H9 (cell line): ENCODE measurements at regions not wholly inside any gene's neighbourhood (a gene's known extent, or its start where the extent isn't known, plus 50 kb on each side); places are given as distances from the start of the nearest gene placed in this dataset.

ENCODE experiments used
- DNase-seq: peaks from one replicate; pipeline ENCODE4 v3.0.0-alpha.2; 2017
- H2AFZ ChIP-seq: one replicate; pipeline ENCODE4 v1.6.1; 2013; ENCODE audit warnings: mild to moderate bottlenecking, low read length, control low read depth, moderate library complexity
- H2AK5ac ChIP-seq: 2 replicates; pipeline ENCODE4 v1.6.1; 2013; ENCODE audit warnings: low read length, control low read depth, mixed read lengths; ENCODE audit not compliant: insufficient read length
- H2BK120ac ChIP-seq: one replicate; pipeline ENCODE4 v1.6.1; 2013; ENCODE audit warnings: low read depth, mild to moderate bottlenecking, low read length, control low read depth, inconsistent platforms; ENCODE audit not compliant: poor library complexity, severe bottlenecking
- H2BK12ac ChIP-seq: 2 replicates; pipeline ENCODE4 v1.6.1; 2013; ENCODE audit warnings: low read length, control low read depth, mixed read lengths, low read depth; ENCODE audit not compliant: insufficient read length
- H2BK15ac ChIP-seq: 2 replicates; pipeline ENCODE4 v1.6.1; 2013; ENCODE audit warnings: low read depth, low read length, control low read depth
- H2BK20ac ChIP-seq: one replicate; pipeline ENCODE4 v1.6.1; 2013; ENCODE audit warnings: low read depth, mild to moderate bottlenecking, low read length, control low read depth, inconsistent platforms; ENCODE audit not compliant: poor library complexity, severe bottlenecking
- H2BK5ac ChIP-seq: 2 replicates; pipeline ENCODE4 v1.6.1; 2013; ENCODE audit warnings: low read length, control low read depth, mixed read lengths; ENCODE audit not compliant: insufficient read length
- H3K14ac ChIP-seq: 2 replicates; pipeline ENCODE4 v1.6.1; 2013; ENCODE audit warnings: low read length, control low read depth; ENCODE audit not compliant: insufficient read depth
- H3K18ac ChIP-seq: 2 replicates; pipeline ENCODE4 v1.6.1; 2013; ENCODE audit warnings: low read depth, mild to moderate bottlenecking, mixed read lengths, low read length, control low read depth; ENCODE audit not compliant: insufficient read length
- H3K23ac ChIP-seq: 2 replicates; pipeline ENCODE4 v1.6.1; 2013; ENCODE audit warnings: low read length, control low read depth, mixed read lengths, low read depth; ENCODE audit not compliant: insufficient read length
- H3K23me2 ChIP-seq: 2 replicates; pipeline ENCODE4 v1.6.1; 2013; ENCODE audit warnings: low read depth, mild to moderate bottlenecking, mixed read lengths, low read length, control low read depth; ENCODE audit not compliant: insufficient read length, poor library complexity, severe bottlenecking
- H3K27ac ChIP-seq: 2 replicates; pipeline ENCODE4 v1.5.1; 2013; ENCODE audit warnings: low read length, control low read depth, mixed read lengths, low read depth; ENCODE audit not compliant: insufficient read length
- H3K27me3 ChIP-seq: 2 replicates; pipeline ENCODE4 v1.6.1; 2013; ENCODE audit warnings: low read length, control low read depth, inconsistent platforms; ENCODE audit not compliant: insufficient read depth
- H3K4ac ChIP-seq: 2 replicates; pipeline ENCODE4 v1.6.1; 2013; ENCODE audit warnings: low read depth, mild to moderate bottlenecking, control low read depth, inconsistent platforms, low read length, moderate library complexity
- H3K4me1 ChIP-seq: 2 replicates; pipeline ENCODE4 v1.6.1; 2013; ENCODE audit warnings: low read length, control low read depth, inconsistent platforms; ENCODE audit not compliant: insufficient read depth
- H3K4me2 ChIP-seq: 2 replicates; pipeline ENCODE4 v1.6.1; 2013; ENCODE audit warnings: low read length, control low read depth, mixed read lengths; ENCODE audit not compliant: insufficient read length, insufficient read depth
- H3K56ac ChIP-seq: 2 replicates; pipeline ENCODE4 v1.6.1; 2013; ENCODE audit warnings: low read depth, mild to moderate bottlenecking, mixed read lengths, low read length, control low read depth; ENCODE audit not compliant: insufficient read length
- H3K79me1 ChIP-seq: 2 replicates; pipeline ENCODE4 v1.6.1; 2013; ENCODE audit warnings: low read depth, mild to moderate bottlenecking, moderate library complexity, low read length, control low read depth, inconsistent platforms; ENCODE audit not compliant: insufficient read depth, poor library complexity, severe bottlenecking
- H3K79me2 ChIP-seq: 2 replicates; pipeline ENCODE4 v1.6.1; 2013; ENCODE audit warnings: low read length, control low read depth, inconsistent platforms; ENCODE audit not compliant: insufficient read depth
- H3K9ac ChIP-seq: 2 replicates; pipeline ENCODE4 v1.6.1; 2013; ENCODE audit warnings: low read length, control low read depth, mixed read lengths; ENCODE audit not compliant: insufficient read length; ENCODE audit errors: extremely low read depth
- H3K9me3 ChIP-seq: one replicate; pipeline ENCODE4 v1.6.1; 2013; ENCODE audit warnings: low read depth, low read length, inconsistent platforms; ENCODE audit not compliant: control insufficient read depth
- H3T11ph ChIP-seq: one replicate; pipeline ENCODE4 v1.6.1; 2013; ENCODE audit warnings: mild to moderate bottlenecking, low read length, control low read depth, inconsistent platforms
- H4K20me1 ChIP-seq: one replicate; pipeline ENCODE4 v1.6.1; 2013; ENCODE audit not compliant: control insufficient read depth, insufficient read length, insufficient read depth
- H4K5ac ChIP-seq: 2 replicates; pipeline ENCODE4 v1.6.1; 2013; ENCODE audit warnings: low read depth, mild to moderate bottlenecking, mixed read lengths, low read length, control low read depth; ENCODE audit not compliant: insufficient read length
- H4K8ac ChIP-seq: replicated peaks from 2 replicates; pipeline ENCODE4 v1.6.1; 2013; ENCODE audit warnings: low read length, control low read depth, mixed read lengths, low read depth; ENCODE audit not compliant: insufficient read length
- H4K91ac ChIP-seq: 2 replicates; pipeline ENCODE4 v1.6.1; 2013; ENCODE audit warnings: low read depth, mild to moderate bottlenecking, moderate library complexity, mixed read lengths, low read length, control low read depth; ENCODE audit not compliant: insufficient read length
- H3K27ac Mint-ChIP-seq, 3 experiments: 2 replicates in 2 of 3; 3 replicates in 1 of 3; pipeline ENCODE4 v1.8.0; 2020 to 2021; ENCODE audit warnings: mixed read lengths in 3 of 3, mild to moderate bottlenecking in 1 of 3, moderate library complexity in 1 of 3
- H3K27me3 Mint-ChIP-seq: 2 replicates; pipeline ENCODE4 v1.8.0; 2021; ENCODE audit warnings: low read depth, mild to moderate bottlenecking, moderate library complexity, mixed read lengths
- H3K36me3 Mint-ChIP-seq, 3 experiments: 2 replicates in 2 of 3; 3 replicates in 1 of 3; pipeline ENCODE4 v1.8.0; 2020 to 2021; ENCODE audit warnings: low read depth in 3 of 3, mixed read lengths in 3 of 3; ENCODE audit not compliant: insufficient read depth in 1 of 3
- H3K4me1 Mint-ChIP-seq, 2 experiments: 2 replicates each; pipeline ENCODE4 v1.8.0; 2020; ENCODE audit warnings: mixed read lengths in 2 of 2
- H3K4me3 Mint-ChIP-seq, 2 experiments: 2 replicates in 1 of 2; 3 replicates in 1 of 2; pipeline ENCODE4 v1.8.0; 2020 to 2021; ENCODE audit warnings: mild to moderate bottlenecking in 2 of 2, mixed read lengths in 2 of 2, moderate library complexity in 1 of 2
- H3K9me3 Mint-ChIP-seq, 2 experiments: 2 replicates in 1 of 2; 3 replicates in 1 of 2; pipeline ENCODE4 v1.8.0; 2020; ENCODE audit warnings: mild to moderate bottlenecking in 2 of 2, mixed read lengths in 2 of 2, moderate library complexity in 1 of 2
- WGBS: extraction: QIAGEN DNeasy Blood & Tissue Kit; methylation state at CpG from one replicate; pipeline ENCODE4 v1.1.7; 2013; ENCODE audit warnings: missing lambda C conversion rate, low lambda C conversion rate, mixed read lengths; ENCODE audit not compliant: insufficient read length; ENCODE audit errors: extremely low coverage; 5-methylcytosine and 5-hydroxymethylcytosine counted together
- TF ChIP-seq, protein P1 (sequence below): fragments of 200-600 bp; sonication (generic); conservative IDR thresholded peaks from 3 replicates; pipeline ENCODE4 v1.8.0; 2021; ENCODE audit warnings: antibody characterized with exemption, mild to moderate bottlenecking

DNA sequence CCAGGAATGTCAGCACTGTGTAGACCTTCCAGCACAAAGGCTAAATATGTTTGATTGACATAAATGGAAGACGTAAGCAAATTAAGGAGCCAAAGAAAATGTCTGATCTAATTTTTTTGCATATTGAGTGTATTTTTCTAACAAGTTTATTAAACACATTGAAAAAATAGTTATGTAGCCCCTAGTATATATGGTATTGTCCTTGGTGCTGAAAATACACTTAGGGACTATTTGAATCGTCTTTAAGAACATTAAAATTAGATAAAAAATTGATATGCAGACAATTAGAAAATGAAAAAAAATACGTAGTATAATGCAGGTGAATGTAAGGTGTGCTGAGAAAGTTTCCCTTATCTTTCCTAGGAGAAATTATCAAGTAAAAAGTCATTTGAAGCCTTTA is 337.0 kb downstream of the OMA1 start:
- Histone ChIP-seq H3K4me1 (no peaks in the 10 kb centered on the region), H4K91ac (no peak overlapping the region), H3T11ph (no peak overlapping the region), H3K9ac (no peak overlapping the region), H2AFZ (no peak overlapping the region), H3K56ac (no peak overlapping the region), H3K4me2 (no peak overlapping the region), H3K18ac (no peak overlapping the region), H3K27ac (no peak overlapping the region), H4K20me1 (no peaks in the 10 kb centered on the region), H4K5ac (no peak overlapping the region), H3K27me3 (no peaks in the 10 kb centered on the region), H2AK5ac (no peak overlapping the region), H3K23me2 (no peaks in the 10 kb centered on the region), H2BK5ac (no peak overlapping the region), H4K8ac (no peak overlapping the region), H2BK15ac (no peak overlapping the region), H2BK120ac (no peak overlapping the region), H3K79me1 (no peaks in the 10 kb centered on the region), H2BK12ac (no peak overlapping the region), H2BK20ac (no peak overlapping the region), H3K14ac (no peak overlapping the region), H3K9me3 (no peaks in the 10 kb centered on the region), H3K23ac (no peak overlapping the region), H3K79me2 (no peaks in the 10 kb centered on the region), H3K4ac (no peak overlapping the region)
- no peaks in the 10 kb centered on the region for H3K27me3 Mint-ChIP-seq
- no peak for DNase-seq
- peaks cover 0 to 5% (median 4%) of the 10 kb centered on the region in 3 experiments; a peak in 2 of 7 replicates for H3K36me3 Mint-ChIP-seq
- TF ChIP-seq, protein P1, sequence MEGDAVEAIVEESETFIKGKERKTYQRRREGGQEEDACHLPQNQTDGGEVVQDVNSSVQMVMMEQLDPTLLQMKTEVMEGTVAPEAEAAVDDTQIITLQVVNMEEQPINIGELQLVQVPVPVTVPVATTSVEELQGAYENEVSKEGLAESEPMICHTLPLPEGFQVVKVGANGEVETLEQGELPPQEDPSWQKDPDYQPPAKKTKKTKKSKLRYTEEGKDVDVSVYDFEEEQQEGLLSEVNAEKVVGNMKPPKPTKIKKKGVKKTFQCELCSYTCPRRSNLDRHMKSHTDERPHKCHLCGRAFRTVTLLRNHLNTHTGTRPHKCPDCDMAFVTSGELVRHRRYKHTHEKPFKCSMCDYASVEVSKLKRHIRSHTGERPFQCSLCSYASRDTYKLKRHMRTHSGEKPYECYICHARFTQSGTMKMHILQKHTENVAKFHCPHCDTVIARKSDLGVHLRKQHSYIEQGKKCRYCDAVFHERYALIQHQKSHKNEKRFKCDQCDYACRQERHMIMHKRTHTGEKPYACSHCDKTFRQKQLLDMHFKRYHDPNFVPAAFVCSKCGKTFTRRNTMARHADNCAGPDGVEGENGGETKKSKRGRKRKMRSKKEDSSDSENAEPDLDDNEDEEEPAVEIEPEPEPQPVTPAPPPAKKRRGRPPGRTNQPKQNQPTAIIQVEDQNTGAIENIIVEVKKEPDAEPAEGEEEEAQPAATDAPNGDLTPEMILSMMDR = no peak
- H3K4me1 Mint-ChIP-seq = peaks cover 12 to 19% of the 10 kb centered on the region in 2 experiments
- 100% methylated on average over 1 of the region's 3 CpGs for WGBS
- H3K4me3 Mint-ChIP-seq = no peak overlapping the region
- H3K27ac Mint-ChIP-seq = no peak overlapping the region
- no peaks in the 10 kb centered on the region; a peak in 1 of 5 replicates for H3K9me3 Mint-ChIP-seq
